OCI-LY7 (cell line): ENCODE measurements at regions not wholly inside any gene's neighbourhood (a gene's known extent, or its start where the extent isn't known, plus 50 kb on each side); places are given as distances from the start of the nearest gene placed in this dataset.

ENCODE experiments used
- CTCF ChIP-seq: fragments of 200-600 bp; sonication (generic); conservative IDR thresholded peaks from 2 replicates; pipeline ENCODE4 v1.5.1; 2014; ENCODE audit warnings: mild to moderate bottlenecking, antibody characterized with exemption, low read length, moderate library complexity, mixed read lengths
- EZH2phosphoT487 ChIP-seq: fragments of 200-600 bp; sonication (generic); IDR thresholded peaks from 2 replicates; pipeline ENCODE4 v1.6.1; 2018; ENCODE audit warnings: low read depth, borderline replicate concordance, mild to moderate bottlenecking, mixed run types, antibody characterized with exemption, low read length, moderate library complexity, mixed read lengths

- TF ChIP-seq CTCF (no peak), EZH2phosphoT487 (no peak)
These were observed 72.9 kb downstream of the IFI44 start for GRCh38 chr1:78722521-78722920.
